GM12878 (cell line): ENCODE measurements at regions not wholly inside any gene's neighbourhood (a gene's known extent, or its start where the extent isn't known, plus 50 kb on each side); places are given as distances from the start of the nearest gene placed in this dataset.

Experiments used
- ATAC-seq: fragments of 200-7000 bp; cut with Tn5 transposase; 3 replicates; pipeline ENCODE4 v1.9.1; 2020; ENCODE audit warnings: mild to moderate bottlenecking, moderate library complexity
- BruUV-seq: library from RNA; stranded (reverse); fragments of 400-500 nt; replicated peaks from 2 replicates; lab custom pipeline; 2021; lab: Mats Ljungman, UMichigan
- CTCF ChIA-PET: fragments of 300-600 bp; sonication (Branson Sonifier 250); formaldehyde crosslinking; extraction: SDS; loops from one replicate; lab custom pipeline; 2021; ENCODE audit warnings: inconsistent platforms; lab: Yijun Ruan, JAX
- POLR2A ChIA-PET: fragments of 350-600 bp; formaldehyde crosslinking; extraction: SDS; loops from one replicate; lab custom pipeline; 2021; ENCODE audit warnings: inconsistent platforms; lab: Charles Lee
- RAD21 ChIA-PET: fragments of 300-600 bp; sonication (Branson Sonifier 250); formaldehyde crosslinking; loops from one replicate; lab custom pipeline; 2023; ENCODE audit warnings: antibody characterized with exemption; ENCODE audit not compliant: unreplicated experiment; lab: Charles Lee
- SMC1A ChIA-PET: fragments of 300-600 bp; sonication (Branson Sonifier 250); formaldehyde crosslinking; loops from one replicate; lab custom pipeline; 2023; ENCODE audit not compliant: unreplicated experiment, uncharacterized antibody; lab: Charles Lee
- DNase-seq: peaks from one replicate; pipeline ENCODE4 v3.0.0-alpha.2; 2011; ENCODE audit warnings: low read depth, low spot score
- FAIRE-seq: peaks from 3 replicates; lab custom pipeline; 2011; peaks lifted over from hg19 to GRCh38; lab: Jason Lieb, UNC
- H2AFZ ChIP-seq: 2 replicates; pipeline ENCODE4 v1.6.0; 2011; ENCODE audit warnings: low read depth, low read length, control low read depth; ENCODE audit not compliant: control insufficient read depth
- H3K27ac ChIP-seq: 2 replicates; pipeline ENCODE4 v1.5.1; 2011; ENCODE audit warnings: control low read depth; ENCODE audit not compliant: control insufficient read depth, insufficient read depth
- H3K27me3 ChIP-seq, 2 experiments: replicated peaks in 1 of 2; 2 replicates each; pipeline versions ENCODE4 v1.6.0 to v1.6.1; 2011; ENCODE audit warnings: low read length in 1 of 2; ENCODE audit not compliant: control insufficient read depth in 2 of 2, insufficient read depth in 2 of 2
- H3K36me3 ChIP-seq, 2 experiments: 2 replicates each; pipeline ENCODE4 v1.5.1; 2011; ENCODE audit warnings: low read length in 1 of 2; ENCODE audit not compliant: control insufficient read depth in 2 of 2, insufficient read depth in 2 of 2
- H3K4me1 ChIP-seq: 2 replicates; pipeline ENCODE4 v1.6.1; 2011; ENCODE audit warnings: mild to moderate bottlenecking, low read length, moderate library complexity, mixed read lengths; ENCODE audit not compliant: control insufficient read depth, insufficient read depth
- H3K4me2 ChIP-seq: 2 replicates; pipeline ENCODE4 v1.6.0; 2011; ENCODE audit warnings: control low read depth; ENCODE audit not compliant: control insufficient read depth, insufficient read depth
- H3K4me3 ChIP-seq: fragments of 200-600 bp; sonication (generic); 2 replicates; pipeline ENCODE4 v1.5.1; 2016
- H3K79me2 ChIP-seq: 2 replicates; pipeline ENCODE4 v1.6.0; 2011; ENCODE audit warnings: low read length; ENCODE audit not compliant: control insufficient read depth, insufficient read depth
- H3K9ac ChIP-seq: 2 replicates; pipeline ENCODE4 v1.8.0; 2011; ENCODE audit warnings: low read length, control low read depth, mixed read lengths; ENCODE audit not compliant: control insufficient read depth, insufficient read depth
- H3K9me3 ChIP-seq: replicated peaks from 3 replicates; pipeline ENCODE4 v1.5.1; 2011; ENCODE audit warnings: mild to moderate bottlenecking, low read length; ENCODE audit not compliant: control insufficient read depth, insufficient read depth
- H4K20me1 ChIP-seq: 2 replicates; pipeline ENCODE4 v1.6.0; 2011; ENCODE audit not compliant: control insufficient read depth, insufficient read depth
- IRF5 ChIP-seq: fragments of 450-650 bp; IDR thresholded peaks from 2 replicates; pipeline ENCODE4 v1.6.1; 2017; ENCODE audit warnings: borderline replicate concordance
- JUND ChIP-seq: IDR thresholded peaks from 2 replicates; pipeline ENCODE4 v1.6.1; 2012; ENCODE audit warnings: low read depth, mild to moderate bottlenecking, low read length, improper control_type of control experiment, moderate library complexity
- MXI1 ChIP-seq: fragments of 150-350 bp; IDR thresholded peaks from 2 replicates; pipeline ENCODE4 v1.6.1; 2011; ENCODE audit warnings: low read depth, mild to moderate bottlenecking, inconsistent platforms, low read length, improper control_type of control experiment
- NFYA ChIP-seq: IDR thresholded peaks from 2 replicates; pipeline ENCODE4 v1.6.1; 2011; ENCODE audit warnings: low read depth, mild to moderate bottlenecking, low read length, improper control_type of control experiment, borderline replicate concordance
- POLR2AphosphoS5 ChIP-seq: IDR thresholded peaks from 2 replicates; pipeline ENCODE4 v1.6.1; 2011; ENCODE audit warnings: mild to moderate bottlenecking, low read length, inconsistent platforms
- ZBTB33 ChIP-seq: fragments of 450-650 bp; IDR thresholded peaks from 2 replicates; pipeline ENCODE4 v1.6.1; 2017; ENCODE audit warnings: mild to moderate bottlenecking
- ZBTB4 ChIP-seq: fragments of 450-650 bp; formaldehyde crosslinking; IDR thresholded peaks from 2 replicates; pipeline ENCODE4 v1.4.0; 2022; ENCODE audit warnings: mild to moderate bottlenecking, moderate library complexity
- ZNF687 ChIP-seq: fragments of 450-650 bp; IDR thresholded peaks from 2 replicates; pipeline ENCODE4 v1.6.1; 2017; ENCODE audit warnings: mild to moderate bottlenecking, moderate library complexity
- WGBS: methylation state at CpG from one replicate; pipeline ENCODE4 v1.1.6; 2016; ENCODE audit warnings: low lambda C conversion rate; ENCODE audit not compliant: insufficient replicate concordance, insufficient coverage; ENCODE audit errors: missing lambda C conversion rate; 5-methylcytosine and 5-hydroxymethylcytosine counted together
- in situ Hi-C: fragments of 300-500 bp; cut with MboI; formaldehyde crosslinking; loops from 9 replicates; pipeline ENCODE4 v1.14.3; 2018; ENCODE audit warnings: mixed read lengths
- intact Hi-C: fragments of 100-400 bp; cut with micrococcal nuclease; formaldehyde crosslinking; loops from one replicate; pipeline ENCODE4 v1.14.2; 2022; ENCODE audit not compliant: unreplicated experiment

GRCh38 chr3:141419946-141420345 is 51.6 kb downstream of the ZBTB38 start:
- no TSS peak for BruUV-seq
- ChIA-PET POLR2A (interaction anchor here (0.6 to 1.0 kb wide), 2 partner anchors 14 to 32 kb away, joined by 3 read pairs; no protein-coding TSS in a partner anchor), CTCF (interaction anchor here (0.5 to 1.5 kb wide), 9 partner anchors 9 to 108 kb away, joined by 3 to 6 read pairs (median 4); no protein-coding TSS in a partner anchor), SMC1A (interaction anchor here (0.8 to 8.5 kb wide), 12 partner anchors 9 to 106 kb away, joined by 3 to 62 read pairs (median 3); no protein-coding TSS in a partner anchor), RAD21 (interaction anchor here (1.0 to 2.5 kb wide), 4 partner anchors 21 to 109 kb away, joined by 3 to 11 read pairs (median 4); no protein-coding TSS in a partner anchor)
- H3K4me1 ChIP-seq: no peaks in the 10 kb centered on the region
- in situ Hi-C loops: no loop called here
- no peak for FAIRE-seq
- H3K79me2 ChIP-seq: peaks cover 63% of the 10 kb centered on the region
- no peak overlapping the region for H2AFZ ChIP-seq
- WGBS: 93% methylated on average over 5 of the region's 5 CpGs
- no peaks in the 10 kb centered on the region for H3K27me3 ChIP-seq
- H3K4me3 ChIP-seq: no peak overlapping the region
- peaks cover 14 to 52% of the 10 kb centered on the region in 2 experiments for H3K36me3 ChIP-seq
- intact Hi-C loops: no loop called here
- H3K9me3 ChIP-seq: no peaks in the 10 kb centered on the region; the same call in 2 of the 3 replicates
- ATAC-seq: no peak
- no peak overlapping the region for H3K27ac ChIP-seq
- no peak overlapping the region for H3K9ac ChIP-seq
- DNase-seq: no peak
- no peak overlapping the region for H3K4me2 ChIP-seq
- peaks cover 3% of the 10 kb centered on the region; the same call in 1 of the 2 replicates for H4K20me1 ChIP-seq
- no peak for TF ChIP-seq ZBTB33
- no peak for TF ChIP-seq ZBTB4 (CRISPR knock-in tag)
- no peak for TF ChIP-seq ZNF687
- TF ChIP-seq MXI1: no peak
- no peak for TF ChIP-seq IRF5
- TF ChIP-seq JUND: no peak
- TF ChIP-seq POLR2AphosphoS5: no peak
- TF ChIP-seq NFYA: no peak
